ENCODE measurements at regions not wholly inside any gene's neighbourhood (a gene's known extent, or its start where the extent isn't known, plus 50 kb on each side); places are given as distances from the start of the nearest gene placed in this dataset.

- DNase-seq (ENCODE audit: low read depth) = no peak
- H3K4me3 ChIP-seq (ENCODE audit: low read depth, low read length) = no peak overlapping the region
- TF ChIP-seq CTCF (IDR thresholded peaks at IDR 0.05; ENCODE audit: insufficient read depth, low read depth, low read length) = no peak
These were observed 54.1 kb upstream of the HS6ST1 start for GRCh38 chr2:128372621-128373341.

GRCh38 chr2:128373451-128374000 is 54.9 kb upstream of the HS6ST1 start:
- H3K4me3 ChIP-seq (ENCODE audit: low read depth, low read length) = no peak overlapping the region
- no peak for TF ChIP-seq CTCF (IDR thresholded peaks at IDR 0.05; ENCODE audit: insufficient read depth, low read depth, low read length)
- no peak for DNase-seq (ENCODE audit: low read depth)

DNA sequence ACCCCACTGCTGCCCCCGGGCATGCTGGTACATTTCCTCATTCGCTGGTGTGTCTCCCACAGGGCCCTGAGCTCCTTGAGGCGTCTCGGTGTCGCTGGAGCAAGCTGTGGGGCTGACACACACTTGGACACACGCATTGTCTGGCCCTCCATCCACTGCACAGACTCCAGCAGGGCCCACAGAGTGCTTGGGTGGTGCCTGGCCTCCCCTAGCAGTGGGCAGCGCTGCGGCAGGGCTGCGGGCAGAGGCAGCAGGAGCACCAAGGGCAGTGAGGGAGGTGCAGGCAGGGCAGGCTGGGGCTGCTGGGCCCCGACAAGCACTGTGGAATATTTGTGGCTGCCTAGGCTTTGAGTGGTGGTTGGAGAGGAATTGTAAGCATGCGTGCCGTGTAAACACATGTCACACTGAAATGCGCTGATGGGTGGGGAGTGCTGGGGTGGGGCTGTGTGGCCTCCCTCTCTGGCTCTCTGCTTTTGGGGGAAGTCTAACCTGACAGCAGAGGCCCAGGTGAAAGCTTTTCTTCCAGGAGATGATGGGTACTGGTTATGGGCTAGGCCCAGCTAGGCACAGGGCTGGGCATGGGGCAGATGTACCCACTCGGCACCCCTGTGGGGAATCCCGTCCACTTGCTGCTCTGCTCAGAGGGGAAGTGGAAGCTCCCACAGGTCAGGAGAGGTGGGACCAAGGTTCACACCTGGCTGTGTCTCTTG is 55.5 kb upstream of the HS6ST1 start:
- peak; percentile 89 for DNase-seq (ENCODE audit: low read depth)
- no peak overlapping the region for H3K4me3 ChIP-seq (ENCODE audit: low read depth, low read length)
- TF ChIP-seq CTCF (IDR thresholded peaks at IDR 0.05; ENCODE audit: insufficient read depth, low read depth, low read length) = no peak

GRCh38 chr2:128374711-128375413 is 56.2 kb upstream of the HS6ST1 start:
- H3K4me3 ChIP-seq (ENCODE audit: low read depth, low read length) = no peak overlapping the region
- no peak for TF ChIP-seq CTCF (IDR thresholded peaks at IDR 0.05; ENCODE audit: insufficient read depth, low read depth, low read length)
- DNase-seq (ENCODE audit: low read depth) = peak; percentile 38

DNA sequence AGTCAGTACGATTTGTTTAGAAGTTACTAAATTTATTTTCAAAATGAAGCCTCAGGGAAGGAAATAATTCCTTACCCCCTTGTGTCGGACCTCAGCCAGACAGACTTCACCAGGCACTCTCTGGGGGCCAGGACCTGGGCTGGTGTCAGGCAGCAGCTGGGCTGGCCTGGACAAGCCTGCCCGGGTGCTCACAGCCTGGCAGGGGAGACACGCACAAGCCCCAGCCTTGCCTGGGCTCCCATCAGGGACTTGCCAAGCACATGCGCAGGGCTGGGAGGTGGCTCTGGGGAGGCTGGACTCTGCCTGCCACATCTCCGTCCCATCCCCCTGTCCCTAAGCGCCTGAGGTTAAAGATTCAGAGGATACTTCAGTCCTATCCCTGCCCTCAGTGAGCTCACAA is 56.8 kb upstream of the HS6ST1 start:
- no peak for DNase-seq (ENCODE audit: low read depth)
- H3K4me3 ChIP-seq (ENCODE audit: low read depth, low read length) = no peak overlapping the region
- no peak for TF ChIP-seq CTCF (IDR thresholded peaks at IDR 0.05; ENCODE audit: insufficient read depth, low read depth, low read length)

DNA sequence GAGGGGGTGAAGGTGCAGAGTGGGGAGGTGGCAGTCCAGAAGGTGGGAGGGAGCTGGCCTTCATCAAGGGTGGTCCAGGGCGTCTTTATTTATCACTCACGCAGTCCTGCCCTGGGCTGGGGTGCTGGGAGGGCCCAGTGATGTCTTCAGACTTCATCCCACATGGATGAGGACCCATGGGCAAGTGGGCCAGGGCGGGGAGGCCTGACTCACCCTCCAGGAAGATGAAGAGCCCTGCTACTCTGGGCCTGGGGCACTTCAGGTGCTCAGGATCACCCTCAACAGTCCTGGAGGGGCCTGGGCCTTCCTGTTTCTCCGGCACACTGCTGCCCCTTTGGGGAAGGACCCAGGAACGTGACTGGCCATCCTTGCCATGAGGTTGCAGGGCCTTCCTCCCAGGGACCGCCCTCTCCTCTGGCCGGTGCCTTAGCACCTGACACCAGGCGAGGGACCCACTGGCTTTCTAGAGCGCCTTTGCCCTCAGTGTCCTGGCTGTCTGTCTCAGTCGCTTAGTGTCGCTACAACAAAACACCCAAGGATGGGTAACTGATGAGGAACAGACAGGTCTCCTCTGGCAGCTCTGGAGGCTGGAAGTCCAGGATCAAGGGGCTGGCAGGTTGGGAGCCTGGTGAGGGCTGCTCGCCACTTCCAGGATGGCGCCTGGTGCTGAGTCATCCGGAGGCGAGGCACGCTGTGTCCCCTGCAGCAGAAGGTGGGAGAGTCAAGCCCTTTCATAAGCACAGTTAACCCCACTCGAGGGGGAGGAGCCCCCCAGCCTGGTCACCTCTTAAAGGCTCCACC is 57.8 kb upstream of the HS6ST1 start:
- no peak for TF ChIP-seq CTCF (IDR thresholded peaks at IDR 0.05; ENCODE audit: insufficient read depth, low read depth, low read length)
- no peak for DNase-seq (ENCODE audit: low read depth)
- H3K4me3 ChIP-seq (ENCODE audit: low read depth, low read length) = no peak overlapping the region

All from fibroblast of villous mesenchyme (primary cell).